Astrocyte of the cerebellum (primary cell): ENCODE measurements at regions not wholly inside any gene's neighbourhood (a gene's known extent, or its start where the extent isn't known, plus 50 kb on each side); places are given as distances from the start of the nearest gene placed in this dataset.

Experiments used
- DNase-seq: peaks from one replicate; pipeline ENCODE4 v3.0.0-alpha.2; 2011; ENCODE audit warnings: low read depth
- H3K4me3 ChIP-seq: 2 replicates; pipeline ENCODE4 v1.5.1; 2011; ENCODE audit warnings: mild to moderate bottlenecking, low read depth, low read length, moderate library complexity
- CTCF ChIP-seq: IDR thresholded peaks from 2 replicates; pipeline ENCODE4 v1.5.1; 2012; ENCODE audit warnings: low read length, low read depth, moderate library complexity, mild to moderate bottlenecking; ENCODE audit errors: missing control alignments
- in situ Hi-C: cut with HindIII; loops from 2 replicates; pipeline ENCODE4 v1.10.0; 2017; ENCODE audit warnings: low sequenced_read_pairs

- TF ChIP-seq CTCF: no peak
- in situ Hi-C loops: no loop called here
- H3K4me3 ChIP-seq: no peak overlapping the region
- no peak for DNase-seq
Observed at GRCh38 chr7:25615593-25615992, 387.3 kb upstream of the NPVF start.

- no peak overlapping the region for H3K4me3 ChIP-seq
- DNase-seq: no peak
- in situ Hi-C loops: no loop called here
- TF ChIP-seq CTCF: no peak
Observed at GRCh38 chr7:25617214-25617613, 388.9 kb upstream of the NPVF start.

GRCh38 chr7:25617673-25618072, 389.4 kb upstream of the NPVF start:
- in situ Hi-C loops: no loop called here
- TF ChIP-seq CTCF: no peak
- DNase-seq: no peak

GRCh38 chr7:25619381-25619780, 391.1 kb upstream of the NPVF start:
- in situ Hi-C loops: no loop called here
- no peak overlapping the region for H3K4me3 ChIP-seq
- no peak for DNase-seq
- TF ChIP-seq CTCF: no peak

More at GRCh38 chr7:25617673-25618072, 389.4 kb upstream of the NPVF start:
- no peak overlapping the region for H3K4me3 ChIP-seq

GRCh38 chr7:25619963-25620799, 391.9 kb upstream of the NPVF start:
- H3K4me3 ChIP-seq: no peak overlapping the region
- DNase-seq: no peak
- in situ Hi-C loops: no loop called here
- TF ChIP-seq CTCF: no peak

- no peak for DNase-seq
- in situ Hi-C loops: no loop called here
- no peak overlapping the region for H3K4me3 ChIP-seq
- no peak for TF ChIP-seq CTCF
Observed at GRCh38 chr7:25621993-25622392, 393.7 kb upstream of the NPVF start.
